Naive thymus-derived CD4-positive, alpha-beta T cell (primary cell): ENCODE measurements at regions not wholly inside any gene's neighbourhood (a gene's known extent, or its start where the extent isn't known, plus 50 kb on each side); places are given as distances from the start of the nearest gene placed in this dataset.
"Not testable (repeated sequence)": the region's sequence is repeated elsewhere in the genome, so short reads cannot be mapped to it uniquely, and the experiment has no call there.

Experiments
- ATAC-seq: fragments of 150-1000 bp; cut with Tn5 transposase; 2 replicates; pipeline ENCODE4 v1.10.0; 2021; ENCODE audit warnings: mild to moderate bottlenecking, moderate library complexity
- CTCF ChIA-PET: fragments of 350-600 bp; sonication (Branson Sonifier 250); formaldehyde crosslinking; loops from one replicate; lab custom pipeline; 2021; ENCODE audit warnings: antibody characterized with exemption; lab: Charles Lee
- POLR2A ChIA-PET: fragments of 350-600 bp; sonication (Branson Sonifier 250); formaldehyde crosslinking; loops from one replicate; lab custom pipeline; 2021; ENCODE audit warnings: antibody characterized with exemption, inconsistent platforms; lab: Charles Lee
- DNase-seq, 9 donors: peaks; one replicate each; pipeline versions ENCODE4 v3.0.0 to v3.0.0-alpha.2; 2020 to 2022; ENCODE audit warnings: mixed read lengths in 1 of 9
- H3K27ac ChIP-seq: one replicate; pipeline ENCODE4 v1.7.0; 2013; ENCODE audit warnings: mild to moderate bottlenecking, low read depth, low read length, moderate library complexity
- H3K27me3 ChIP-seq, 2 donors: one replicate each; pipeline ENCODE4 v1.7.0; 2013; ENCODE audit warnings: low read length in 2 of 2, mild to moderate bottlenecking in 2 of 2, moderate library complexity in 2 of 2; ENCODE audit not compliant: control insufficient read depth in 2 of 2, insufficient read depth in 2 of 2
- H3K36me3 ChIP-seq, 3 experiments: 1 replicate in 2 of 3; 2 replicates in 1 of 3; pipeline ENCODE4 v1.7.0; 2013; ENCODE audit warnings: low read length in 3 of 3, mild to moderate bottlenecking in 3 of 3, moderate library complexity in 1 of 3; ENCODE audit not compliant: insufficient read depth in 3 of 3, control insufficient read depth in 2 of 3
- H3K4me1 ChIP-seq, 2 donors: one replicate each; pipeline ENCODE4 v1.7.0; 2013; ENCODE audit warnings: low read length in 2 of 2, mild to moderate bottlenecking in 2 of 2, moderate library complexity in 1 of 2; ENCODE audit not compliant: control insufficient read depth in 2 of 2, insufficient read depth in 2 of 2
- H3K4me3 ChIP-seq: 2 replicates; pipeline ENCODE4 v1.7.0; 2013; ENCODE audit warnings: mild to moderate bottlenecking, low read length
- H3K9me3 ChIP-seq, 3 experiments: 1 replicate in 2 of 3; 2 replicates in 1 of 3; pipeline ENCODE4 v1.7.0; 2013; ENCODE audit warnings: low read length in 3 of 3; ENCODE audit not compliant: control insufficient read depth in 2 of 3
- H3K27ac Mint-ChIP-seq, 9 donors: one replicate each; pipeline ENCODE4 v1.8.0; 2020 to 2022; ENCODE audit warnings: mixed read lengths in 9 of 9, mild to moderate bottlenecking in 8 of 9, moderate library complexity in 5 of 9, inconsistent platforms in 2 of 9
- H3K27me3 Mint-ChIP-seq, 5 donors: one replicate each; pipeline ENCODE4 v1.8.0; 2021 to 2022; ENCODE audit warnings: mixed read lengths in 5 of 5, mild to moderate bottlenecking in 1 of 5
- H3K36me3 Mint-ChIP-seq, 5 donors: one replicate each; pipeline ENCODE4 v1.8.0; 2020 to 2022; ENCODE audit warnings: mixed read lengths in 5 of 5, mild to moderate bottlenecking in 3 of 5, inconsistent platforms in 1 of 5
- H3K4me1 Mint-ChIP-seq, 7 donors: one replicate each; pipeline ENCODE4 v1.8.0; 2020 to 2022; ENCODE audit warnings: mixed read lengths in 7 of 7, mild to moderate bottlenecking in 3 of 7, inconsistent platforms in 1 of 7
- H3K4me3 Mint-ChIP-seq, 10 donors: one replicate each; pipeline ENCODE4 v1.8.0; 2020 to 2022; ENCODE audit warnings: mild to moderate bottlenecking in 10 of 10, mixed read lengths in 10 of 10, moderate library complexity in 6 of 10, inconsistent platforms in 2 of 10
- H3K9me3 Mint-ChIP-seq, 11 donors: one replicate each; pipeline ENCODE4 v1.8.0; 2020 to 2022; ENCODE audit warnings: mixed read lengths in 11 of 11, mild to moderate bottlenecking in 4 of 11, inconsistent platforms in 1 of 11, moderate library complexity in 1 of 11
- intact Hi-C, 2 donors: fragments of 100-400 bp; cut with micrococcal nuclease; formaldehyde crosslinking; loops; one replicate each; pipeline ENCODE4 v1.15.1; 2023

DNA sequence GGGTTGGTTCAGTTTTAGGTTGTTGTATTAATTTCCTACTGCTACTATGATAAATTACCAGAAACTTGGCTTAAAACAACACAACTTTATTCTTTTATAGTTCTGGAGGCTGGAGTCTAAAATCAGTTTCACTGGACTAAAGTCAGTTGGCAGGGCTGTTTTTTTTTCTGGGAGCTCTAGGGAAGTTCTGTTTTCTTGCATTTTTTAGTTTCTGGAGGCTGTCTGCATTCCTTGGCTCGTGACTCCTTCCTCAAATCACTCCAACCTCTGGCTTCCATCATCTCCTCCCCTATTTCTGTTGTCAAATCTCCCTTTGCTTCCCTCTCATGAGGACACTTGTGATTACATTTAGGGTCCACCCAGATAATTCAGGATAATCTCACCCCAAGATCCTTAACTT lies 51.3 kb upstream of the SUB1 start:
- H3K27ac Mint-ChIP-seq: peak overlapping the region in 7 of 9 donors; percentile 9 to 97 (median 67)
- intact Hi-C loops: loop anchor here in 1 of 2 donors (5.0 kb wide), 1 partner anchor 47 kb away; no protein-coding TSS in a partner anchor
- no peaks in the 10 kb centered on the region for H3K9me3 ChIP-seq
- ChIA-PET CTCF (interaction anchor here (0.6 to 1.2 kb wide), 3 partner anchors 38 to 56 kb away, joined by 5 to 9 read pairs (median 8); no protein-coding TSS in a partner anchor), POLR2A (no interaction called here)
- no peaks in the 10 kb centered on the region for H3K9me3 Mint-ChIP-seq
- H3K27me3 Mint-ChIP-seq: no peaks in the 10 kb centered on the region
- no peak overlapping the region for H3K27ac ChIP-seq
- DNase-seq (no peak), ATAC-seq (no peak)
- no peak overlapping the region for H3K4me3 ChIP-seq
- peaks cover 22 to 27% of the 10 kb centered on the region in 2 donors for H3K4me1 ChIP-seq
- peaks cover 11 to 85% (median 54%) of the 10 kb centered on the region in 7 donors for H3K4me1 Mint-ChIP-seq
- no peaks in the 10 kb centered on the region for H3K27me3 ChIP-seq
- H3K36me3 Mint-ChIP-seq: peaks cover 0 to 25% (median 6%) of the 10 kb centered on the region in 5 donors
- peak overlapping the region in 8 of 10 donors; percentile 12 to 90 (median 43) for H3K4me3 Mint-ChIP-seq
- H3K36me3 ChIP-seq: no peaks in the 10 kb centered on the region

DNA sequence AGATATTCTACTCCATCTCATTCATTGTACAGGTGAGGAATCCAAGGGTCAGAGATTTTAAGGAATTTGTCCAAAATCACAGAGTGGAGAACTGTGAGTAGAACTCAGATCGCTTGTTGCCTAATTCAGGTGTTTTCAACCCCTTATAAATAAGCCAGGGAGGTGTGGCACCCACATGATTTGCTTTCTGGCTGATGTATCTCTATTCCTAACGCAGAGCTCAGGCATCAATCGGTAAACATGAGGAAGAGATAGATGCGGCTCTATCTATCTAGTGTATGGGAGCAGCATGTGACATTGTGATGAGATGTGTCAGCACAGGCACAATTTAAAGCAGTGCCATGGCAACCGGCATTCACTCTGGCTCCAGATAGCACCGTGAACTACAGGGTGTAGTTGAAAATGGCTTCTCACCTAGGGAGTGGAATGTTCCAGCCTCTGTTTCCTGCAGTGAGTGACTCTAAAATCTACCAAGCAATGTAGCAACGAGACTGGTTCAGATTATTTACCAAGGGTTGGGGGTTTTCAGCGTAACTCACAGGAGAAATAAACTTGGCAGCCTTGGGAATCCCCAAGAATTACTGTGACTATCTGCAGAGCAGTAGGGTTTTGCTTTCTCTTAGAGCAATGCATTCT lies 53.4 kb upstream of the SUB1 start:
- Histone ChIP-seq H3K27ac (peak overlapping the region; percentile 96), H3K4me1 (peaks cover 12 to 22% of the 10 kb centered on the region in 2 donors), H3K27me3 (no peaks in the 10 kb centered on the region), H3K9me3 (no peaks in the 10 kb centered on the region), H3K36me3 (no peaks in the 10 kb centered on the region), H3K4me3 (peak overlapping the region; percentile 56)
- Mint-ChIP-seq H3K4me3 (peak overlapping the region; percentile 81 to 96 (median 88)), H3K36me3 (peaks cover 0 to 19% (median 4%) of the 10 kb centered on the region in 5 donors), H3K27me3 (no peaks in the 10 kb centered on the region), H3K27ac (peak overlapping the region; percentile 93 to 99 (median 95)), H3K9me3 (no peaks in the 10 kb centered on the region), H3K4me1 (peaks cover 8 to 70% (median 36%) of the 10 kb centered on the region in 7 donors)
- CTCF ChIA-PET: interaction anchor here (1.5 to 2.6 kb wide), 3 partner anchors 27 to 58 kb away, joined by 3 to 16 read pairs (median 12); no protein-coding TSS in a partner anchor
- intact Hi-C loops: loop anchor here (1.0 to 5.0 kb wide), 9 partner anchors 10 to 359 kb away; partner anchors contain the start of genes SUB1 (in 2 of the 2), MTMR12 (in 1 of the 2) and ZFR (in 1 of the 2)
- POLR2A ChIA-PET: interaction anchor here (0.6 to 1.2 kb wide), 3 partner anchors 53 to 65 kb away, joined by 3 to 8 read pairs (median 4); no protein-coding TSS in a partner anchor
- DNase-seq (peak in 8 of 9 donors; percentile 28 to 78 (median 53)), ATAC-seq (peak; percentile 82)

DNA sequence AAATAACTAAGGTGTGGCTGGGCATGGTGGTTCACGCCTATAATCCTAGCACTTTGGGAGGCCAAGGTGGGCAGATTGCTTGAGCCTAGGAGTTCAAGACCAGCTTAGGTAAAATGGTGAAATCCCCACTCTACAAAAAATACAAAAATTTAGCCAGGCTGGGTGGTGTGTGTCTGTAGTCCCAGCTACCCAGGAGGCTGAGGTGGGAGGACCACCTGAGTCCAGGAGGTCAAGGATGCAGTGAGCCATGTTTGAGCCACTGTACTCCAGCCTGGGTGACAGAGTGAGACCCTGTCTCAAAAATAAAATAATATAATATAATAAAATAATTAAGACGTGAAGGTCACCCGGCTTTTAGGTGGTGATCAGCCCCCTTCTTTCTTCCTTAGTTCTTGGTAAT lies 58.0 kb upstream of the SUB1 start:
- POLR2A ChIA-PET: interaction anchor here (0.6 kb wide), 2 partner anchors 24 to 59 kb away, joined by 3 to 4 read pairs; no protein-coding TSS in a partner anchor

DNA sequence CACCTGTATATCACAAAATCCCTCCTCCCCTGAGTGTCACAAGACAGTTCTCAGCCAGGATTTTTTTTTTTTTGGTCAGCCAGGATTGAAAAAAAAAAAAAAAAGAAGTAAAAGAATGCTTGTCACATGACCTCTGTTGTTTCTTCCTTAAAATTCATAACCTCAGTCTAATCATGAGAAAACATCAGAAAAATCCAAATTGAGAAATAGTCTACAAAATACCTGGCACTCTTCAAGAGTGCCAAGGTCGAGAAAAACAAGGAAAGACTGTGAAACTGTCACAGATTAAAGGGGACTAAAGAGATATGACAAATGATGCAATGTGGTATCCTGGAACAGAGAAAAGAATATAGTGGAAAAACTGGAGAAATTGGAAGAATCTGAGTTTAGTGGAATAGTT lies 58.5 kb upstream of the SUB1 start:
- no peak for ATAC-seq
- peaks cover 0 to 5% (median 0%) of the 10 kb centered on the region in 5 donors for H3K36me3 Mint-ChIP-seq
- intact Hi-C loops: no loop called here
- H3K27ac Mint-ChIP-seq: peak overlapping the region in 2 of 9 donors; percentile 2 to 41
- ChIA-PET CTCF (no interaction called here), POLR2A (interaction anchor here (0.6 kb wide), 1 partner anchor 24 kb away, joined by 3 read pairs; no protein-coding TSS in a partner anchor)
- DNase-seq: no peak
- peaks cover 10 to 58% (median 24%) of the 10 kb centered on the region in 7 donors for H3K4me1 Mint-ChIP-seq
- Histone ChIP-seq H3K36me3 (no peaks in the 10 kb centered on the region), H3K4me1 (peaks cover 8 to 14% of the 10 kb centered on the region in 2 donors), H3K4me3 (no peak overlapping the region), H3K27me3 (no peaks in the 10 kb centered on the region), H3K27ac (no peak overlapping the region), H3K9me3 (no peaks in the 10 kb centered on the region)
- H3K4me3 Mint-ChIP-seq: no peak overlapping the region
- no peaks in the 10 kb centered on the region for H3K27me3 Mint-ChIP-seq
- no peaks in the 10 kb centered on the region for H3K9me3 Mint-ChIP-seq

More for the DNA sequence above, 58.0 kb upstream of the SUB1 start:
- H3K27me3 ChIP-seq, H3K27me3 Mint-ChIP-seq, ATAC-seq, H3K9me3 ChIP-seq, H3K36me3 Mint-ChIP-seq, H3K4me3 ChIP-seq, H3K4me3 Mint-ChIP-seq, intact Hi-C loops, H3K27ac ChIP-seq, DNase-seq, H3K36me3 ChIP-seq, H3K9me3 Mint-ChIP-seq: not testable (repeated sequence)
- peaks cover 12 to 59% (median 26%) of the 10 kb centered on the region in 7 donors for H3K4me1 Mint-ChIP-seq
- CTCF ChIA-PET: interaction anchor here (0.6 kb wide), 1 partner anchor 219 kb away, joined by 3 read pairs; no protein-coding TSS in a partner anchor
- H3K4me1 ChIP-seq: peaks cover 8 to 14% of the 10 kb centered on the region in 2 donors
- H3K27ac Mint-ChIP-seq: peak overlapping the region in 1 of 9 donors; percentile 2

DNA sequence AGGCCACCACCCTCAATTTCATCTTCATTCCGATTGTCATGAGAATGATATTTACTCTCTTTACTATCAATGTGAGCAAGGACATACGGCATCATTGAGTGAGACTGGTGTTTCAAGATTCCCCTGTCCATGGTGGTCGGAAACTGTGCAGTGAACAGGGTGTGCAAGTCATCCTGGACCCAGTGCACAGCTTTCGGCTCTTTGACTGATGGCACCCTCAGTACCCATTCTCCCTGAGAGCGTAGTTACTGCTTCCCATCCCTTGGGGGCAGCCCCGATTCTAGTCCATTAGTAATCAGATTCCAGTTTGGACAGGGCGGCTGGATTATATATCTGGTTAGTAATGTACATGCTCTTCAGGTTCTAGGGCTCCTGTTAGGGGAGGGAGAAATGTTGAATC lies 61.7 kb upstream of the SUB1 start:
- intact Hi-C loops: no loop called here
- H3K27ac Mint-ChIP-seq: peak overlapping the region in 3 of 9 donors; percentile 10 to 73 (median 11)

DNA sequence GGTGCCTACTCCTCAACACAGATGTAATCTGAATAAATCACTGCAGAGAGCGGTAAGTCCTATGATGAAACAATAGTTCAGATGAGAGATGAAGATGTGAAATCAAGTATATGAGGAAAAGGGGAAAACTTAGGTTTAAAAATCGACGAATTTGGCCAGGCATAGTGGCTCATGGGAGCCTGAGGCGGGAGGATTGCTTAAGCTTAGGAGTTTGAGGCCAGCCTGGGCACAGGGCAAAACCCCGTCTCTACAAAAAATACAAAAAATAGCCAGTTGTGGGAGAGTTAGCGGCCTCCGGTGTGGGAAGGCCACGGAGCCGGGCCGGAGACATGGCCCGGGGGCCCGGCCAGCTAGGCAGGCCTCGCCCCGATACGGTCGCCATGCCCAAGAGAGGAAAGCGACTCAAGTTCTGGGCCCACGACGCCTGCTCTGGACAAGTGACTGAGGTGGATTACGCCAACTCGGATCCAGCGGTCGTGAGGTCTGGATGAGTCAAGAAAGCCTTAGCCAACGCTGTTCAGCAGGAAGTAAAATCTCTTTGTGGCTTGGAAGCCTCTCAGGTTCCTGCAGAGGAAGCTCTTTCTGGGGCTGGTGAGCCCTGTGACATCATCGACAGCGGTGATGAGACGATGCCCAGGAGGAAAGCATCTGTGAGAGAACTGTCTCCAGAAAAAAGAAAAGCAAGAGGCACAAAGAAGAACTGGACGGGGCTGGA lies 62.8 kb upstream of the SUB1 start:
- peaks cover 0 to 9% (median 0%) of the 10 kb centered on the region in 5 donors for H3K27me3 Mint-ChIP-seq
- CTCF ChIA-PET: no interaction called here
- POLR2A ChIA-PET: no interaction called here

More for the DNA sequence above, 61.7 kb upstream of the SUB1 start:
- DNase-seq (no peak), ATAC-seq (no peak)
- Mint-ChIP-seq H3K4me3 (no peak overlapping the region), H3K27me3 (peaks cover 0 to 8% (median 0%) of the 10 kb centered on the region in 5 donors), H3K4me1 (peaks cover 7 to 45% (median 17%) of the 10 kb centered on the region in 7 donors), H3K9me3 (peaks cover 0 to 3% (median 0%) of the 10 kb centered on the region in 11 donors), H3K36me3 (peaks cover 0 to 5% (median 0%) of the 10 kb centered on the region in 5 donors)
- H3K4me1 ChIP-seq: no peaks in the 10 kb centered on the region
- no peaks in the 10 kb centered on the region for H3K36me3 ChIP-seq
- no peaks in the 10 kb centered on the region for H3K9me3 ChIP-seq
- no peak overlapping the region for H3K4me3 ChIP-seq
- H3K27ac ChIP-seq: no peak overlapping the region
- no peaks in the 10 kb centered on the region for H3K27me3 ChIP-seq
- POLR2A ChIA-PET: no interaction called here
- CTCF ChIA-PET: interaction anchor here (0.6 kb wide), 1 partner anchor 66 kb away, joined by 4 read pairs; no protein-coding TSS in a partner anchor

More for the DNA sequence above, 62.8 kb upstream of the SUB1 start:
- Histone ChIP-seq H3K9me3 (no peaks in the 10 kb centered on the region), H3K36me3 (no peaks in the 10 kb centered on the region), H3K4me1 (no peaks in the 10 kb centered on the region), H3K27me3 (no peaks in the 10 kb centered on the region), H3K4me3 (no peak overlapping the region), H3K27ac (no peak overlapping the region)
- peak overlapping the region in 7 of 10 donors; percentile 1 to 75 (median 64) for H3K4me3 Mint-ChIP-seq
- H3K4me1 Mint-ChIP-seq: peaks cover 7 to 40% (median 17%) of the 10 kb centered on the region in 7 donors
- peaks cover 0 to 3% (median 0%) of the 10 kb centered on the region in 11 donors for H3K9me3 Mint-ChIP-seq
- peaks cover 0 to 3% (median 0%) of the 10 kb centered on the region in 5 donors for H3K36me3 Mint-ChIP-seq
- DNase-seq: peak in 7 of 9 donors; percentile 18 to 56 (median 38)
- intact Hi-C loops: loop anchor here (1.0 kb wide), 2 partner anchors 9 to 10 kb away; no protein-coding TSS in a partner anchor
- peak; percentile 93 for ATAC-seq
- H3K27ac Mint-ChIP-seq: peak overlapping the region in 7 of 9 donors; percentile 11 to 89 (median 37)
